ENCODE measurements at regions not wholly inside any gene's neighbourhood (a gene's known extent, or its start where the extent isn't known, plus 50 kb on each side); places are given as distances from the start of the nearest gene placed in this dataset.
"Not testable (repeated sequence)": the region's sequence is repeated elsewhere in the genome, so short reads cannot be mapped to it uniquely, and the experiment has no call there.

GRCh38 chr15:37397266-37398022 is 297.1 kb upstream of the MEIS2 start:
- no peak overlapping the region for H3K27ac Mint-ChIP-seq
- H3K36me3 Mint-ChIP-seq = no peaks in the 10 kb centered on the region
- DNase-seq (ENCODE audit: low spot score in 2 of 2) (no peak), ATAC-seq (ENCODE audit: low read depth) (no peak)
- no peak overlapping the region for H3K4me3 Mint-ChIP-seq
- no peaks in the 10 kb centered on the region for H3K4me1 Mint-ChIP-seq
- no peaks in the 10 kb centered on the region for H3K27me3 Mint-ChIP-seq
- peaks cover 2% of the 10 kb centered on the region for H3K9me3 Mint-ChIP-seq

DNA sequence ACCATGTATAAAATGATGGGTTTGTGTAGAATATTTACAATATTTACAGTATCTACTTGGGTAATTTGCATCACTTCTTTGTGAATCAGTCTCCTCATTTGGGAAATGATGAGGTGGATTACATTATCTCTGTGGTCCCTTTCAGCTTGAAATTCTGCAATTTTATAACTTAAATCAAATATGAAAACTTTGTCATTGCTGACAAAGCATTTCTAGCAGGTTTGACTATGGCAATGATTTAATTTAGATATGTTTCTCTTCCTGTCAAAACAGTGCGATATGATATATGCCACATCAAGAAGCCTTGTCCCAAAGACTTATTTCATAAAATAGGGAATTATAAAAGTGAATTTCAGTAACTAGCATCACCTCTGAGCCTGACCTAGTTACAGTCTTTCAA is 315.8 kb upstream of the MEIS2 start:
- Mint-ChIP-seq H3K9me3 (peaks cover 5% of the 10 kb centered on the region), H3K4me1 (no peaks in the 10 kb centered on the region)

DNA sequence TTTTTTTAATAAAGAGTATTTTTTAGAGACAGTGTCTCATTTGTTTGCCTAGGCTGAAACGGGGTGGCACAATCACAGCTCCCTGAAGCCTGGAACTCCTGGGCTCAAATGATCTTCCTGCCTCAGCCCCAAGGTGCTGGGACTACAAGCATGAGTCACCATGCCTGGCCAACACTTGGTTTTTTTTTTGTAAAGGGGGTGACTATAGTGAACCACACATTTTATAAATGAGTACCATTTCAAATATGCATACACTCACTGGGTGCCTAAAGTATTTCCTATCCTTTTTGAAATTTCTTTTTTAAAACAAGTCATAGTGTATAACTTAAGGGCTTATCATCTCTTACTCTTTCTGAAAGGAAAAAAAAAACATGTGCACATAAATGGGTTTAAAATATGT is 325.2 kb upstream of the MEIS2 start:
- H3K9me3 Mint-ChIP-seq = no peaks in the 10 kb centered on the region
- no peak overlapping the region for H3K27ac Mint-ChIP-seq
- no peaks in the 10 kb centered on the region for H3K27me3 Mint-ChIP-seq
- H3K4me3 Mint-ChIP-seq = no peak overlapping the region
- no peaks in the 10 kb centered on the region for H3K36me3 Mint-ChIP-seq
- H3K4me1 Mint-ChIP-seq = no peaks in the 10 kb centered on the region
- DNase-seq (ENCODE audit: low spot score in 2 of 2) (no peak), ATAC-seq (ENCODE audit: low read depth) (no peak)

More for the DNA sequence above, 315.8 kb upstream of the MEIS2 start:
- DNase-seq (ENCODE audit: low spot score in 2 of 2) (no peak), ATAC-seq (ENCODE audit: low read depth) (no peak)
- no peaks in the 10 kb centered on the region for H3K36me3 Mint-ChIP-seq
- H3K27ac Mint-ChIP-seq = no peak overlapping the region
- H3K4me3 Mint-ChIP-seq = no peak overlapping the region
- no peaks in the 10 kb centered on the region for H3K27me3 Mint-ChIP-seq

GRCh38 chr15:37427393-37427792 is 327.0 kb upstream of the MEIS2 start:
- not testable (repeated sequence) for H3K36me3 Mint-ChIP-seq; H3K4me3 Mint-ChIP-seq; H3K27me3 Mint-ChIP-seq; H3K9me3 Mint-ChIP-seq; H3K27ac Mint-ChIP-seq; DNase-seq (ENCODE audit: low spot score in 2 of 2); ATAC-seq (ENCODE audit: low read depth); H3K4me1 Mint-ChIP-seq

DNA sequence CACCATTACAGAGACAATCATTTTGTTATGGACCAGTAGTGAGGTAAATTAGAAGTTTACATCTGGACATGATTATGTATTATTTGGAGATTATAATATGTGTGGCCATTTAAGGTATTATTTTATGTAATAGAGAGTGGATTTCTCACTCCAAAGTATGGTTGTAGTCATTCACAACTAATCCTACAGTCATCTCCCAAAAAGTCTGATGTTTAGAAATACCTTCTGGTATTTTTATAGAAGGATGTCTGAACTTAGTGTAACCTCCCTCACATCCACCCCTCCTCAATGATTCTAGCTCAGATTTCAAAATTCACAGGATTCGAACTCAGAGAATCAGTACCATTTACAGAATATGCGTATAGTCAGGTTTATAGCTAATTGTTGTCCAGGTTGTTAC is 346.6 kb upstream of the MEIS2 start:
- H3K27me3 Mint-ChIP-seq = no peaks in the 10 kb centered on the region
- H3K4me1 Mint-ChIP-seq = no peaks in the 10 kb centered on the region
- peaks cover 2% of the 10 kb centered on the region for H3K9me3 Mint-ChIP-seq
- H3K27ac Mint-ChIP-seq = no peak overlapping the region
- no peak overlapping the region for H3K4me3 Mint-ChIP-seq
- ATAC-seq (ENCODE audit: low read depth) = no peak
- DNase-seq (ENCODE audit: low spot score in 2 of 2) = no peak
- no peaks in the 10 kb centered on the region for H3K36me3 Mint-ChIP-seq

GRCh38 chr15:37452498-37452897 is 352.1 kb upstream of the MEIS2 start:
- Mint-ChIP-seq H3K4me1 (no peaks in the 10 kb centered on the region), H3K27me3 (no peaks in the 10 kb centered on the region), H3K27ac (no peak overlapping the region), H3K9me3 (peaks cover 6% of the 10 kb centered on the region), H3K36me3 (peaks cover 2% of the 10 kb centered on the region), H3K4me3 (no peak overlapping the region)
- no peak for DNase-seq (ENCODE audit: low spot score in 2 of 2)
- no peak for ATAC-seq (ENCODE audit: low read depth)

DNA sequence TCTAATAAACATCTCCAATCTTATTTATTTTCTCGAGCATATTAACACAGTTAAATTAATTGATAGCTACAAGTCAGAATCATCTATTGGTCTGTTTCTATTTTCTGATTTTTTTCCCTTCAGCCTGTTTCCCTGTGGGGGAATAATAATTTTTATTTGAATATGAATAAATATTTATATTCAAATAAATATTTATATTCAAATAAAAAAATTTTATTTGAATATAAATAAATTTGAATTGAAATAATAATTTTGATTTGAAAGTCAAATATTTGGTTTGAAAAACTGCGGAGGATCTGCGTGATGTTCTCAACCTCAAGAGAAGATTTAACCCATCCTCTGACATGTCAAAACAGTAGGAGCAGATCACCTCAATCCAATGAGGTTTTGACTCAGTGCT is 380.1 kb upstream of the MEIS2 start:
- no peak for DNase-seq (ENCODE audit: low spot score in 2 of 2)
- H3K27me3 Mint-ChIP-seq = no peaks in the 10 kb centered on the region
- H3K36me3 Mint-ChIP-seq = no peaks in the 10 kb centered on the region
- no peaks in the 10 kb centered on the region for H3K4me1 Mint-ChIP-seq
- peaks cover 2% of the 10 kb centered on the region for H3K9me3 Mint-ChIP-seq
- no peak overlapping the region for H3K4me3 Mint-ChIP-seq
- H3K27ac Mint-ChIP-seq = no peak overlapping the region
- no peak for ATAC-seq (ENCODE audit: low read depth)

- peaks cover 2% of the 10 kb centered on the region for H3K9me3 Mint-ChIP-seq
- no peaks in the 10 kb centered on the region for H3K4me1 Mint-ChIP-seq
- H3K27ac Mint-ChIP-seq = no peak overlapping the region
- ATAC-seq (ENCODE audit: low read depth) (no peak), DNase-seq (ENCODE audit: low spot score in 2 of 2) (no peak)
- H3K27me3 Mint-ChIP-seq = no peaks in the 10 kb centered on the region
- H3K36me3 Mint-ChIP-seq = no peaks in the 10 kb centered on the region
- no peak overlapping the region for H3K4me3 Mint-ChIP-seq
Observed at GRCh38 chr15:37481126-37481525, 380.8 kb upstream of the MEIS2 start.

DNA sequence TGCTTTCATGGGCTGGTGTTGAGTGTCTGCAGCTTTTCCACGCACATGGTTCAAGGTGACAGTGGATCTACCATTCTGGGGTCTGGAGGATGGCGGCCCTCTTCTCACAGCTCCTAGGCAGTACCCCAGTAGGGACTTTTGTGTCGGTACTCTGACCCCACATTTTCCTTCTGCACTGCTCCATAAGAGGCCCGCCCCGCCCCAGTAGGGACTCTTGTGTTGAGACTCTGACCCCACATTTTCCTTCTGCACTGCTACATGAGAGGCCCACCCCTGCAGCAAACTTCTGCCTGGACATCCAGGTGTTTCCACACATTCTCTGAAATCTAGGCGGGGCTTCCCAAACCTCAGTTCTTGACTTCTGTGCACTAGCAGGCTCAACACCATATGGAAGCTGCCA is 383.4 kb upstream of the MEIS2 start:
- peaks cover 2% of the 10 kb centered on the region for H3K9me3 Mint-ChIP-seq
- no peak for ATAC-seq (ENCODE audit: low read depth)

DNA sequence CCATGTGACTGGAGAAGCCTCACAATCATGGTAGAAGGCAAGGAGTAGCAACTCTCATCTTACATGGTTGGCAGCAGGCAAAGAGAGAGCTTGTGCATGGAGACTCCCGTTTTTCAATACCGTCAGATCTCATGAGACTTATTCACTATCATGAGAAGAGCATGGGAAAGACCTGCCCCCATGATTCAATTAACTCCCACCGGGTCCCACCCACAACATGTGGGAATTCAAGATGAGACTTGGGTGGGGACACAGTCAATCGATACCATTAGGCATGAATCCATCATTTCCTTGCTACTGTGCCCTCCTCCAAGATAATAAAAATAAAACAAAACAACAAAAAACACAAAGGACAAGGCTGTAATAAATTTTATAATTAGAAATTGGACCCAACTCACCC is 384.7 kb upstream of the MEIS2 start:
- no peak overlapping the region for H3K4me3 Mint-ChIP-seq
- H3K27me3 Mint-ChIP-seq = no peaks in the 10 kb centered on the region
- ATAC-seq (ENCODE audit: low read depth) (no peak), DNase-seq (ENCODE audit: low spot score in 2 of 2) (no peak)
- H3K27ac Mint-ChIP-seq = no peak overlapping the region
- no peaks in the 10 kb centered on the region for H3K4me1 Mint-ChIP-seq
- H3K9me3 Mint-ChIP-seq = peaks cover 8% of the 10 kb centered on the region
- no peaks in the 10 kb centered on the region for H3K36me3 Mint-ChIP-seq

More for the DNA sequence above, 383.4 kb upstream of the MEIS2 start:
- Mint-ChIP-seq H3K27me3 (no peaks in the 10 kb centered on the region), H3K36me3 (no peaks in the 10 kb centered on the region), H3K27ac (no peak overlapping the region), H3K4me3 (no peak overlapping the region), H3K4me1 (no peaks in the 10 kb centered on the region)
- no peak for DNase-seq (ENCODE audit: low spot score in 2 of 2)

- H3K36me3 Mint-ChIP-seq = no peaks in the 10 kb centered on the region
- ATAC-seq (ENCODE audit: low read depth) = no peak
- H3K27me3 Mint-ChIP-seq = no peaks in the 10 kb centered on the region
- no peaks in the 10 kb centered on the region for H3K4me1 Mint-ChIP-seq
- H3K9me3 Mint-ChIP-seq = peaks cover 6% of the 10 kb centered on the region
- H3K27ac Mint-ChIP-seq = no peak overlapping the region
- DNase-seq (ENCODE audit: low spot score in 2 of 2) = no peak
- no peak overlapping the region for H3K4me3 Mint-ChIP-seq
Observed at GRCh38 chr15:37490707-37491106, 390.4 kb upstream of the MEIS2 start.

GRCh38 chr15:37516621-37517020 is 416.3 kb upstream of the MEIS2 start:
- ATAC-seq (ENCODE audit: low read depth) (no peak), DNase-seq (ENCODE audit: low spot score in 2 of 2) (no peak)
- Mint-ChIP-seq H3K4me3 (no peak overlapping the region), H3K27me3 (no peaks in the 10 kb centered on the region), H3K27ac (no peak overlapping the region), H3K9me3 (no peaks in the 10 kb centered on the region), H3K36me3 (no peaks in the 10 kb centered on the region), H3K4me1 (no peaks in the 10 kb centered on the region)

GRCh38 chr15:37517191-37517895 is 417.0 kb upstream of the MEIS2 start:
- no peaks in the 10 kb centered on the region for H3K27me3 Mint-ChIP-seq
- no peak overlapping the region for H3K27ac Mint-ChIP-seq
- no peaks in the 10 kb centered on the region for H3K9me3 Mint-ChIP-seq
- no peak for DNase-seq (ENCODE audit: low spot score in 2 of 2)
- H3K4me1 Mint-ChIP-seq = no peaks in the 10 kb centered on the region
- no peaks in the 10 kb centered on the region for H3K36me3 Mint-ChIP-seq
- ATAC-seq (ENCODE audit: low read depth) = no peak
- H3K4me3 Mint-ChIP-seq = no peak overlapping the region

DNA sequence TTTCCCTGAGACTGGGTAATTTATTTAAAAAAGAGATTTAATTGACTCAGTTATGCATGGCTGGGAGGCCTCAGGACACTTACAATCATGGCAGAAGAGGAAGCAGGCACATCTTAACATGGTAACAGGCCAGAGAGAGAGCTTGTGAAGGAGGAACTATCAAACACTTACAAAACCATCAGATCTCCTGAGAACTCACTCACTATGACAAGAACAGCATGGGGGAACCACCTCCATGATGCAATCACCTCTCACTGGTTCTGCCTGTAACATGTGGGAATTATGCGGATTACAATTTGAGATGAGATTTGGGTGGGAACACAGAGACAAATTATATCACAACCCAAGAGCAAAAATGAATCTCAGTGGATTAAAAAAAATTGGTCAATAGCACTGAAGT is 416.0 kb upstream of the TMCO5A start:
- ATAC-seq (ENCODE audit: low read depth) (no peak), DNase-seq (ENCODE audit: low spot score in 2 of 2) (no peak)
- no peak overlapping the region for H3K27ac Mint-ChIP-seq
- H3K4me3 Mint-ChIP-seq = no peak overlapping the region
- H3K9me3 Mint-ChIP-seq = no peaks in the 10 kb centered on the region
- no peaks in the 10 kb centered on the region for H3K4me1 Mint-ChIP-seq
- no peaks in the 10 kb centered on the region for H3K27me3 Mint-ChIP-seq
- H3K36me3 Mint-ChIP-seq = no peaks in the 10 kb centered on the region

DNA sequence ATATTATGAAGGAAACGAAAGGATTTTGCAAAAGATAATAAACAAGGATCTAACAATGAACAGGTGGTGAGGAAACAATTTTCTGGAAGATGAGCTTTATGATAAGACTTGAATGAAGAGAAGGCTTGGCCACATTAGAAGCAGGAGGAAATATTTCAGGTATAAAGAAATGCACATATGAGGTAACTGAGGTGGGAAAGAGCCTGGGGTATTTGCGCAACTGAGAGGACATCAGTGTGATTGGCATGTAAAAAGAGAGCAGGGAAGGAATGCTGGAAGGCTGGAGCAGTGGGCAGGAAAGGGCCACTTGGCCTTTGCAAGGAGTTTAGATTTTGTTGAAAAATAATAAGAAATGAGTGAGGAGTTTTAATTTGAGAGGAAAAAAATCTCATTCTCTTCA is 414.4 kb upstream of the TMCO5A start:
- DNase-seq (ENCODE audit: low spot score in 2 of 2) (no peak), ATAC-seq (ENCODE audit: low read depth) (no peak)
- peaks cover 3% of the 10 kb centered on the region for H3K9me3 Mint-ChIP-seq
- H3K27me3 Mint-ChIP-seq = no peaks in the 10 kb centered on the region
- no peaks in the 10 kb centered on the region for H3K36me3 Mint-ChIP-seq
- H3K4me3 Mint-ChIP-seq = no peak overlapping the region
- H3K27ac Mint-ChIP-seq = no peak overlapping the region
- H3K4me1 Mint-ChIP-seq = no peaks in the 10 kb centered on the region
